Testis (tissue), 2 donors: ENCODE measurements at regions not wholly inside any gene's neighbourhood (a gene's known extent, or its start where the extent isn't known, plus 50 kb on each side); places are given as distances from the start of the nearest gene placed in this dataset.

Experiments
- CTCF ChIP-seq, 3 experiments: fragments of 450-650 bp in 2 of 3; fragments of 200-600 bp in 1 of 3; sonication (generic) in 1 of 3; IDR thresholded peaks; one replicate each; pipeline ENCODE4 v1.5.1; 2016 to 2019; ENCODE audit warnings: antibody characterized with exemption in 3 of 3, mild to moderate bottlenecking in 2 of 3, moderate library complexity in 1 of 3
- POLR2A ChIP-seq: fragments of 450-650 bp; IDR thresholded peaks from one replicate; pipeline ENCODE4 v1.6.1; 2017; ENCODE audit warnings: antibody characterized with exemption, mild to moderate bottlenecking, moderate library complexity

DNA sequence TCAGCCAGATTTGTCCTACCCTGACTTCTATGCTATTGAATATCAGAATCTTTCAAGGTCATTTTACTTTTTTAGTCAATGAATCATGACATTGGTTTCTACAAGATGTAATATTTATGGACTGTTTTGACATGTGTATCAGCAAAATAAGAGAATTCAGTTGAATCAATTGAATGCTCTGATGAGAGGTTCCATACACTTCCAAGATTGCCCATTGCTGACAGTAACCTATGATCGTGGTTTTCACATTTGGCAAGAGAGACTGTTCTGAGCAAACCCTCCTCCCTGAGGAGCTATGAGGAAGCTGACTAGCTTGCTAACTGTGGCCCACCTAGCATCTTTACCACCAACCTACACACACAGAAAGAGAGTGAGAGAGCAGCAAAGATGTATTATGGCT lies 56.7 kb upstream of the FST start:
- no peak for TF ChIP-seq POLR2A
- TF ChIP-seq CTCF (IDR thresholded peaks at IDR 0.05) = no peak
